ENCODE measurements at regions not wholly inside any gene's neighbourhood (a gene's known extent, or its start where the extent isn't known, plus 50 kb on each side); places are given as distances from the start of the nearest gene placed in this dataset.
"Not testable (repeated sequence)": the region's sequence is repeated elsewhere in the genome, so short reads cannot be mapped to it uniquely, and the experiment has no call there.

- TF ChIP-seq, protein P1, sequence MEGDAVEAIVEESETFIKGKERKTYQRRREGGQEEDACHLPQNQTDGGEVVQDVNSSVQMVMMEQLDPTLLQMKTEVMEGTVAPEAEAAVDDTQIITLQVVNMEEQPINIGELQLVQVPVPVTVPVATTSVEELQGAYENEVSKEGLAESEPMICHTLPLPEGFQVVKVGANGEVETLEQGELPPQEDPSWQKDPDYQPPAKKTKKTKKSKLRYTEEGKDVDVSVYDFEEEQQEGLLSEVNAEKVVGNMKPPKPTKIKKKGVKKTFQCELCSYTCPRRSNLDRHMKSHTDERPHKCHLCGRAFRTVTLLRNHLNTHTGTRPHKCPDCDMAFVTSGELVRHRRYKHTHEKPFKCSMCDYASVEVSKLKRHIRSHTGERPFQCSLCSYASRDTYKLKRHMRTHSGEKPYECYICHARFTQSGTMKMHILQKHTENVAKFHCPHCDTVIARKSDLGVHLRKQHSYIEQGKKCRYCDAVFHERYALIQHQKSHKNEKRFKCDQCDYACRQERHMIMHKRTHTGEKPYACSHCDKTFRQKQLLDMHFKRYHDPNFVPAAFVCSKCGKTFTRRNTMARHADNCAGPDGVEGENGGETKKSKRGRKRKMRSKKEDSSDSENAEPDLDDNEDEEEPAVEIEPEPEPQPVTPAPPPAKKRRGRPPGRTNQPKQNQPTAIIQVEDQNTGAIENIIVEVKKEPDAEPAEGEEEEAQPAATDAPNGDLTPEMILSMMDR (IDR thresholded peaks at IDR 0.05; ENCODE audit: borderline replicate concordance), result no peak
- Histone ChIP-seq H3K9me3 (replicated peaks) (no peaks in the 10 kb centered on the region), H3K4me1 (no peaks in the 10 kb centered on the region)
Measured at GRCh38 chrX:123088331-123088730, 95.7 kb upstream of the GRIA3 start.

DNA sequence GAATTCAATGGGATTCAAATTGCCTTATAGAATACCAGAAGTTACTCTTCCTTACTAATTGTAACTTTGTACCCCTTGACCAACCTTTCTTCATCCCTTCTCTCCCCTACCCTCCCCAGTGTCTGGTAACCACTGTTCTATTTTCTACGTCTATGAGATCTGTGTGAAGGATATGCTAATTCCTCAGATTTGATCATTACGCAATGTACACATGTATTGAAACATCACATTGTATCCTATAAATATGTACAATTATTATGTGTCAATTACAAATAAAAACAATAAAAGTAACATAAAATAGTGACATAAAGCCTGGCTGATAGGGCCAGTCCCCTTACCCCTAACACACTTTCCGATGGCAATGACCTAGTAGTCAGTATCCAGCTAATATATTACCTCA is 95.1 kb upstream of the GRIA3 start:
- no peaks in the 10 kb centered on the region for H3K4me1 ChIP-seq
- H3K4me3 ChIP-seq, result no peak overlapping the region
- H3K36me3 ChIP-seq, result no peaks in the 10 kb centered on the region
- H3K27ac ChIP-seq (replicated peaks), result no peak overlapping the region
- H3K27me3 ChIP-seq (ENCODE audit: low read depth), result no peaks in the 10 kb centered on the region
- TF ChIP-seq, protein P1 (IDR thresholded peaks at IDR 0.05; ENCODE audit: borderline replicate concordance), result no peak
- no peaks in the 10 kb centered on the region for H3K9me3 ChIP-seq (replicated peaks)
- intact Hi-C loops (cut with micrococcal nuclease), result no loop called here
- no peak for DNase-seq

More at GRCh38 chrX:123088331-123088730, 95.7 kb upstream of the GRIA3 start:
- no peak overlapping the region for H3K4me3 ChIP-seq
- no peaks in the 10 kb centered on the region for H3K27me3 ChIP-seq (ENCODE audit: low read depth)
- intact Hi-C loops (cut with micrococcal nuclease), result no loop called here
- no peaks in the 10 kb centered on the region for H3K36me3 ChIP-seq
- no peak overlapping the region for H3K27ac ChIP-seq (replicated peaks)
- no peak for DNase-seq

- no peaks in the 10 kb centered on the region for H3K27me3 ChIP-seq (ENCODE audit: low read depth)
- no peaks in the 10 kb centered on the region for H3K9me3 ChIP-seq (replicated peaks)
- DNase-seq, result no peak
- no peak overlapping the region for H3K27ac ChIP-seq (replicated peaks)
- no peaks in the 10 kb centered on the region for H3K4me1 ChIP-seq
- TF ChIP-seq, protein P1 (IDR thresholded peaks at IDR 0.05; ENCODE audit: borderline replicate concordance), result no peak
- H3K4me3 ChIP-seq, result no peak overlapping the region
- intact Hi-C loops (cut with micrococcal nuclease), result no loop called here
- H3K36me3 ChIP-seq, result no peaks in the 10 kb centered on the region
Measured at GRCh38 chrX:123093792-123094191, 90.3 kb upstream of the GRIA3 start.

DNA sequence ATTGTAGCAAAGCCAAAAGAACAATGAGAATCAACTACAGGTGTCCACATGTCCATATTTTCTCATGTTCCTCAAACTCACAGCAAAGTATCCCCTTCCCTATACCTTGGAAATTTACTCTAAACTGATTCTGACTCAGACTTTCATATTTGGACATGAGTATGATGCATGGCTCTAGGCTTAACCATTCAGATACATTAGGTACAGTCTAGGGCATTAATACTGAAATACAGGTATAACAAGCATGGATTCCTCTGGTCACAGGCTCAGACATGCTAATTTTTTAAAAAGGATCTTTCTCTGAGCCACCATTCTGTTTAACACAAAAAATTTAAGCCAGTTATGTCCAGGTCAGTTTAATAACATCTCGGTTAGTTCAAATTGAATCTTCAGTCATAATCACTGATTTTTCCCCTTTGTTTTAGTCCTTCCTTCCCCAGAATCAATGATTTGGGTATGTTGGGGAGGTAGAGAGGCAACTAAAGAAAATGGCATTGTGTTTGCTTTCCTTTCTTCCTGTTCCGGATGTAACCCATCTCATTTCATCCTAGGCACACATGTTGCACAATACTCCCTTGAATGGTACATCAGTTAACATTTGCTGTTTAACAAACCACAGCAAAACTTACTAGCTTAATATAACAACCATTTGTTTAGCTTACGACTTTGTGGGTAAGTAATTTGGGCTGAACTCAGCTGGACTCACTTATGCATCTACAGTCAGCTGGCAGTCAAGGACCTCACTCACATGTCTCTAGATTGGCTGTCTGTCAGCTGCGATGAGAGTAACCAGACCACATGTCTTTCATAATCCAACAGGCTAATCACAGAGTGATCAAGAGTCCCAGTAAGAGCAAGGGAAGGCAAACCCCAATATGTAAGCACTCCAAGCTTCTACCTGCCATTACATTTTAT is 75.3 kb upstream of the GRIA3 start:
- no peak for DNase-seq
- H3K27me3 ChIP-seq (ENCODE audit: low read depth), result no peaks in the 10 kb centered on the region
- intact Hi-C loops (cut with micrococcal nuclease), result no loop called here

GRCh38 chrX:123121241-123121640 is 62.8 kb upstream of the GRIA3 start:
- DNase-seq, result no peak
- TF ChIP-seq, protein P1 (IDR thresholded peaks at IDR 0.05; ENCODE audit: borderline replicate concordance), result no peak
- no peaks in the 10 kb centered on the region for H3K27me3 ChIP-seq (ENCODE audit: low read depth)

More for the DNA sequence above, 75.3 kb upstream of the GRIA3 start:
- TF ChIP-seq, protein P1 (IDR thresholded peaks at IDR 0.05; ENCODE audit: borderline replicate concordance), result no peak
- no peaks in the 10 kb centered on the region for H3K9me3 ChIP-seq (replicated peaks)
- H3K36me3 ChIP-seq, result no peaks in the 10 kb centered on the region
- no peak overlapping the region for H3K27ac ChIP-seq (replicated peaks)
- H3K4me3 ChIP-seq, result no peak overlapping the region
- no peaks in the 10 kb centered on the region for H3K4me1 ChIP-seq

DNA sequence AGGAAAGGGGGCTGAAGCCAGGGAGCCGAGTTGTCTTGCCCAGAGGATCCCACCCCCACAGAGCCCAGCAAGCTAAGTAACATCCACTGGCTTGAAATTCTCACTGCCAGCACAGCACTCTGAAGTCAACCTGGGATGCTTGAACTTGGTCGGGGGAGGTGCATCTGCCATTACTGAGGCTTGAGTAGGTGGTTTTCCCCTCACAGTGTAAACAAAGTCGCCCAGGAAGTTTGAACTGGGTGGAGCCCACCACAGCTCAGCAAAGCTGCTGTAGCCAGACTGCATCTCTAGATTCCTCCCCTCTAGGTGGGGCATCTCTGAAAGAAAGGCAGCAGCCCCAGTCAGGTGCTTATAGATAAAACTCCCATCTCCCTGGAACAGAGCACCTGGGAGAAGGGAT is 54.3 kb upstream of the GRIA3 start:
- H3K4me1 ChIP-seq; H3K4me3 ChIP-seq; intact Hi-C loops (cut with micrococcal nuclease); H3K9me3 ChIP-seq (replicated peaks); H3K36me3 ChIP-seq; H3K27me3 ChIP-seq (ENCODE audit: low read depth); H3K27ac ChIP-seq (replicated peaks); DNase-seq: not testable (repeated sequence)

More at GRCh38 chrX:123121241-123121640, 62.8 kb upstream of the GRIA3 start:
- no peaks in the 10 kb centered on the region for H3K36me3 ChIP-seq
- H3K27ac ChIP-seq (replicated peaks), result no peak overlapping the region
- no peaks in the 10 kb centered on the region for H3K4me1 ChIP-seq
- intact Hi-C loops (cut with micrococcal nuclease), result no loop called here
- no peaks in the 10 kb centered on the region for H3K9me3 ChIP-seq (replicated peaks)
- no peak overlapping the region for H3K4me3 ChIP-seq

Measured in left ventricle myocardium inferior (tissue), 1 donor.